ENCODE measurements at regions not wholly inside any gene's neighbourhood (a gene's known extent, or its start where the extent isn't known, plus 50 kb on each side); places are given as distances from the start of the nearest gene placed in this dataset.

DNA sequence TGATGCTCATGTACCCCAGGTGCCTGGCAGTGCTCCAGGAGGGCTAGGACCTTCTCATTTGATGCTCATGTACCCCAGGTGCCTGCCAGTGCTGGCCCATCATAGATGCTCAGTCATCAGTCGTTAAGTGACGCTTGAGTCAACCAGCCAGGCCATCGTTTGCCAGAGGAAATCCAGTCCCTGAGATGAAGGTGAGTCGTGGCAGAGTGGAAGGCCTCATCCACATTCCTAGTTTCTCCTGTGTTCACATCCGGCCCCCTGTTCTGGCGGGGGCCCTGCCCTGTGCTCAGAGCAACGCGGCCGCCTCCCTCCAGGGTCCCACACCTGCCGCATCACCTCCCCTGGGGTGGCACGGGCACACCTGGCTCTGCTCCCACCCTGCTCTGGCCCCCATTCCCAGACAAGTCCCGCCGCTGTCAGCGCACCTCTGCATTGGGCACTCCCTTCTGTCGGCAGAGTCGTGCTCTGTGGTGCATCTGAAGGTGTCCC is 279.9 kb downstream of the BRD1 start:
- 47% methylated on average over 6 of the region's 16 CpGs for WGBS (ENCODE audit: low lambda C conversion rate)
- DNase-seq (ENCODE audit: low spot score), result no peak
- intact Hi-C loops (cut with micrococcal nuclease; ENCODE audit: unreplicated experiment), result no loop called here

DNA sequence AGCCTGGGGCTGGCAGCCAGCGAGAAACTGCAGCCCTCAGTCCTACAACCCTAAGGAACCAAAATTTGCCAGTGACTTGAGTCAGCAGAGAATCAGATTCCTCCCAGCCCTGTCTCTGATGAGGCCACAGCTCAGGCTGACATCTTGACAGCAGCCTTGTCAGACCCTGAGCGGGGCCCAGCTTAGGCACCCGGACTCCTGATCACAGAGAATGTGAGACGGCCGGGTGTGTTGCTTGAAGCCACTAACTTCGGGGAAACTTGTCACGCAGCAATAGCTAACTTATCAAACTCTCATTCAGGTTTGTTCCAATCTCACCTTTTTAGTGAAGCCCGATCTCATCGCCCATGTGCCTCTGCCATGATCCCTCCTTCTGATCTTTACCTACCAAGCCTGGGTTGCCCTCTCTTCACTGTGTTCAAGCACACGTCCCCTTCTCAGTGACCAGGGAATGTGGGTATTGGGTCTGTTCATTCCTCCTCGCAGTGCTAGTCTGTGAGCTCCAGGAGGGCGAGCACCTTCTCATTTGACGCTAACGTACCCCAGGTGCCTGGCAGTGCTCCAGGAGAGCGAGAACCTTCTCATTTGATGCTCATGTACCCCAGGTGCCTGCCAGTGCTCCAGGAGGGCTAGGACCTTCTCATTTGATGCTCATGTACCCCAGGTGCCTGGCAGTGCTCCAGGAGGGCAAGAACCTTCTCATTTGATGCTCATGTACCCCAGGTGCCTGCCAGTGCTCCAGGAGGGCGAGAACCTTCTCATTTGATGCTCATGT is 280.7 kb downstream of the BRD1 start:
- in situ Hi-C loops (cut with HindIII; ENCODE audit: extremely low pct_ligation_motif_present, low pct_unique_long_range_greater_than_20kb) (no loop called here), intact Hi-C loops (cut with micrococcal nuclease; ENCODE audit: unreplicated experiment) (no loop called here)
- DNase-seq (ENCODE audit: low spot score) (no peak), ATAC-seq (no peak), FAIRE-seq (no peak)
- TF ChIP-seq ZSCAN25 (CRISPR knock-in tag; IDR thresholded peaks at IDR 0.05), result no peak
- Histone ChIP-seq H3K9ac (ENCODE audit: insufficient read depth, low read depth, low read length) (no peak overlapping the region), H3K4me1 (ENCODE audit: insufficient read depth, low read length) (peaks cover 14% of the 10 kb centered on the region), H2AFZ (ENCODE audit: low read length) (no peak overlapping the region), H3K79me2 (ENCODE audit: insufficient read depth, low read length) (no peaks in the 10 kb centered on the region), H4K20me1 (ENCODE audit: insufficient read depth, low read length) (no peaks in the 10 kb centered on the region), H3K4me3 (replicated peaks in 1 of 3; ENCODE audit: insufficient read depth in 1 of 3, low read depth in 2 of 3, low read length in 3 of 3) (no peak overlapping the region), H3K36me3 (replicated peaks in 1 of 2; ENCODE audit: control insufficient read depth in 1 of 2, insufficient read depth in 2 of 2, low read length in 2 of 2) (no peaks in the 10 kb centered on the region), H3K9me3 (ENCODE audit: low read length) (peaks cover 7% of the 10 kb centered on the region), H3K27me3 (ENCODE audit: control insufficient read depth in 1 of 2, insufficient read depth in 2 of 2, low read length in 2 of 2) (peaks cover 3 to 40% of the 10 kb centered on the region in 2 experiments; a peak in 4 of 5 replicates), H3K27ac (ENCODE audit: extremely low read length, insufficient read depth, low read length) (no peak overlapping the region), H3K4me2 (ENCODE audit: low read depth, low read length) (no peak overlapping the region)
- CTCF ChIA-PET (ENCODE audit: low intra/inter-chr PET ratio, low total read pairs), result no interaction called here
- BruUV-seq (replicated peaks), result no TSS peak
- WGBS (ENCODE audit: low lambda C conversion rate), result 33% methylated on average over 10 of the region's 16 CpGs
- POLR2A ChIA-PET, result no interaction called here

More for the DNA sequence above, 279.9 kb downstream of the BRD1 start:
- ATAC-seq, result no peak
- no peak overlapping the region for H3K4me3 ChIP-seq (replicated peaks in 1 of 3; ENCODE audit: insufficient read depth in 1 of 3, low read depth in 2 of 3, low read length in 3 of 3)
- H3K4me2 ChIP-seq (ENCODE audit: low read depth, low read length), result no peak overlapping the region
- peaks cover 7% of the 10 kb centered on the region for H3K9me3 ChIP-seq (ENCODE audit: low read length)
- H2AFZ ChIP-seq (ENCODE audit: low read length), result no peak overlapping the region
- no peak overlapping the region for H3K9ac ChIP-seq (ENCODE audit: insufficient read depth, low read depth, low read length)
- H3K79me2 ChIP-seq (ENCODE audit: insufficient read depth, low read length), result no peaks in the 10 kb centered on the region
- TF ChIP-seq ZNF121 (CRISPR knock-in tag; IDR thresholded peaks at IDR 0.05) (no peak), ZNF75D (CRISPR knock-in tag; IDR thresholded peaks at IDR 0.05; ENCODE audit: borderline replicate concordance) (no peak), ZSCAN29 (CRISPR knock-in tag; conservative IDR thresholded peaks at IDR 0.05) (no peak)
- BruUV-seq (replicated peaks), result no TSS peak
- no peaks in the 10 kb centered on the region for H3K36me3 ChIP-seq (replicated peaks in 1 of 2; ENCODE audit: control insufficient read depth in 1 of 2, insufficient read depth in 2 of 2, low read length in 2 of 2)
- H3K27ac ChIP-seq (ENCODE audit: extremely low read length, insufficient read depth, low read length), result no peak overlapping the region
- no peaks in the 10 kb centered on the region for H4K20me1 ChIP-seq (ENCODE audit: insufficient read depth, low read length)
- peaks cover 2 to 39% of the 10 kb centered on the region in 2 experiments; a peak in 4 of 5 replicates for H3K27me3 ChIP-seq (ENCODE audit: control insufficient read depth in 1 of 2, insufficient read depth in 2 of 2, low read length in 2 of 2)
- FAIRE-seq, result no peak
- POLR2A ChIA-PET, result no interaction called here
- H3K4me1 ChIP-seq (ENCODE audit: insufficient read depth, low read length), result peaks cover 14% of the 10 kb centered on the region
- in situ Hi-C loops (cut with HindIII; ENCODE audit: extremely low pct_ligation_motif_present, low pct_unique_long_range_greater_than_20kb), result no loop called here
- CTCF ChIA-PET (ENCODE audit: low intra/inter-chr PET ratio, low total read pairs), result no interaction called here

All from HepG2 (cell line).